ENCODE measurements at regions not wholly inside any gene's neighbourhood (a gene's known extent, or its start where the extent isn't known, plus 50 kb on each side); places are given as distances from the start of the nearest gene placed in this dataset.

DNA sequence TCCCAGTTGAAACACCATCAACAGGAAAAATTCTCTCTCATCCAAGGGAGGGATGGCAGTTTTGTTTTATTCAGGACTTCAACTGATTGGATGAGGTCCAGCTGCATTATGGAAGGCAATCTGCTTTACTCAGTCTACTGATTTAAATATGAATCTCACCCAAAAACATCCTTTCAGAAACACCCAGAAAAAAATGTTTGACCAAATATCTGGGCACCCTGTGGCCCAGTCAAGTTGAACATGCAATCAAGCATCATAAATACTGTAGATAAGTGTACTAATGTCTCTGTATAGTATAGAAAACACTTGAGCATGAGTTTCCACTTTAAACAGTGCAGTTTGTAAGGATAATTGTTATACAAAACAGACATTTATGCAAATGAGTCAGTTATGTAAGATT is 753.2 kb downstream of the ARAP2 start:
- no peaks in the 10 kb centered on the region for H3K27me3 ChIP-seq (ENCODE audit: control insufficient read depth, insufficient read depth, low read length)
- no peaks in the 10 kb centered on the region for H3K36me3 ChIP-seq (ENCODE audit: control insufficient read depth, insufficient read depth, low read length)
- TF ChIP-seq, protein P1, sequence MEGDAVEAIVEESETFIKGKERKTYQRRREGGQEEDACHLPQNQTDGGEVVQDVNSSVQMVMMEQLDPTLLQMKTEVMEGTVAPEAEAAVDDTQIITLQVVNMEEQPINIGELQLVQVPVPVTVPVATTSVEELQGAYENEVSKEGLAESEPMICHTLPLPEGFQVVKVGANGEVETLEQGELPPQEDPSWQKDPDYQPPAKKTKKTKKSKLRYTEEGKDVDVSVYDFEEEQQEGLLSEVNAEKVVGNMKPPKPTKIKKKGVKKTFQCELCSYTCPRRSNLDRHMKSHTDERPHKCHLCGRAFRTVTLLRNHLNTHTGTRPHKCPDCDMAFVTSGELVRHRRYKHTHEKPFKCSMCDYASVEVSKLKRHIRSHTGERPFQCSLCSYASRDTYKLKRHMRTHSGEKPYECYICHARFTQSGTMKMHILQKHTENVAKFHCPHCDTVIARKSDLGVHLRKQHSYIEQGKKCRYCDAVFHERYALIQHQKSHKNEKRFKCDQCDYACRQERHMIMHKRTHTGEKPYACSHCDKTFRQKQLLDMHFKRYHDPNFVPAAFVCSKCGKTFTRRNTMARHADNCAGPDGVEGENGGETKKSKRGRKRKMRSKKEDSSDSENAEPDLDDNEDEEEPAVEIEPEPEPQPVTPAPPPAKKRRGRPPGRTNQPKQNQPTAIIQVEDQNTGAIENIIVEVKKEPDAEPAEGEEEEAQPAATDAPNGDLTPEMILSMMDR (IDR thresholded peaks at IDR 0.05; ENCODE audit: insufficient read depth, low read length, poor library complexity, severe bottlenecking) = no peak
- H3K4me3 ChIP-seq (ENCODE audit: low read depth, low read length) = no peak overlapping the region
- DNase-seq (ENCODE audit: low read depth) = no peak

DNA sequence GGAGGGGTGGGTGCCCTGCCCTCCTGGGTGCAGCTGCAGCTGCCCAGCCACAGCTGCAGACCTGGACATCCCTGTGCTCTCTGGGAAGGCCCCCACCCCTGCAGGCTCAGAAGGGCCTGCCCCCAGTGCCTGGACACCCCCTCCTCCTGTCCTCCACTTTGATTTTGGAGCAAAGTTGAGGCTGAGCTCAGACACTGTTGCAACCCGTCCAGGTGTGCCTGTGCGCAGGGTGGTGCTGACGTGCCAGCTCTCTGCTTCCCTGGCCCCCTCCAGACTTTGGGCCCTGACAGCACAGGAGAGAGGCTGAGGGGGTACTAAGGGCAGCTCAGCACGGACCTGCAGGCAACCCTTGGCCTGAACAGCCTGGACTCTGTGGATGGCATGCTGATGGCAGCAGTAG is 750.3 kb downstream of the ARAP2 start:
- DNase-seq (ENCODE audit: low read depth) = no peak
- H3K36me3 ChIP-seq (ENCODE audit: control insufficient read depth, insufficient read depth, low read length) = no peaks in the 10 kb centered on the region
- TF ChIP-seq, protein P1 (IDR thresholded peaks at IDR 0.05; ENCODE audit: insufficient read depth, low read length, poor library complexity, severe bottlenecking) = no peak

DNA sequence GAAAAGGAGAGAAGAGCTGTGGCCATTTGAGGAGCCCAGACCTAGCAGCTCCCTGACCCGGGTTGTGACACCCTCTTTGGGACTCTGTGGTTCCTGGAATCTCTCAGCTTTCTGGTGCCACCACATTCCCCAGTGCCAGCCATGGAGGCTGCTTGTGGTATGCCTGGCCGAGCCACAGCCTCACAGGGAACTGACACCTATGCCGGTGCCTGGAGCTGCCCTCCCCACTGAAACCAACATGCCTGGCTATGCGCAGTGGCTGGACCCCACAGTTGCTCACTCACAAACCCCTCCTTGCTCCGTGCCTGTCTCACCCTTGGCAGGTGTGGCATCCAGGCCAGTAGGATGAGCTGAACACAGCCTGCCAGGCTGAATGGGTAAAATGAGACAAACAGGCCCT is 749.4 kb downstream of the ARAP2 start:
- Histone ChIP-seq H3K4me3 (ENCODE audit: low read depth, low read length) (no peak overlapping the region), H3K27me3 (ENCODE audit: control insufficient read depth, insufficient read depth, low read length) (no peaks in the 10 kb centered on the region), H3K36me3 (ENCODE audit: control insufficient read depth, insufficient read depth, low read length) (no peaks in the 10 kb centered on the region)
- no peak for DNase-seq (ENCODE audit: low read depth)
- TF ChIP-seq, protein P1 (IDR thresholded peaks at IDR 0.05; ENCODE audit: insufficient read depth, low read length, poor library complexity, severe bottlenecking) = no peak

More for the DNA sequence above, 750.3 kb downstream of the ARAP2 start:
- Histone ChIP-seq H3K4me3 (ENCODE audit: low read depth, low read length) (no peak overlapping the region), H3K27me3 (ENCODE audit: control insufficient read depth, insufficient read depth, low read length) (no peaks in the 10 kb centered on the region)

DNA sequence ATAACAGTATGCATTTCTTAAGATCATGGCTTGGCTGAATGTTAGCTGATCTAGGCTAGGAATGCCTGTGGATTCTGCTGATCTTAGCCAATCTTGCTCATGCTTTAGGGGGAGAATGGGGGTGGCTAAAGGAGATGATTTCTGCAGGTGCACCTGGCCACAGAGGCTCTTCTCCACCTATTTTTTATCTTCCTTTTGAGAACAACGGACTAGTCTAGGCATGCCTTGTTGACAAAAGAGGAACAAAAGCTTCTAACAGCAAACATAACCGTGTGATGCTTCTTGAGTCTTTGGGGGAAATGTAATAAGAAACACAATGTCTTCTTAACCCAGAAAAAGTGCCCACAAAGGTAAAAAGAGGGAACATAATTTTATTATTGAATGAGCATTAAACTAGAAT is 743.5 kb downstream of the ARAP2 start:
- Histone ChIP-seq H3K36me3 (ENCODE audit: control insufficient read depth, insufficient read depth, low read length) (no peaks in the 10 kb centered on the region), H3K4me3 (ENCODE audit: low read depth, low read length) (no peak overlapping the region)

DNA sequence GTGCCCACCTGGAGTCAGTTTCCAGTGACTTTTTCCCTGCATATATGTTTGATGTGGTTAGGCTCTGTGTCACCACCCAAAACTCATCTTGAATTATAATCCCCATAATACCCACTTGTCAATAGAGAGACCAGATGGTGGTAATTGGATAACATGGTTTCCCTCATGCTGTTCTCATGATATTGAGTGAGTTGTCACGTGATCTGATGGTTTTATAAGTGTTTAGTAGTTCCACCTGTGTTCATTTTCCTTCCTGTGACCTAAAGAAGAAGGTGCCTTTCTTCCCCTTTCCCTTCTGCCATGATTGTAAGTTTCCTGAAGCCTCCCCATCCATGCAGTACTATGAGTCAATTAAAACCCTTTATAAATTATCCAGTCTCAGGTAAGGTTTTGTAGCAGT is 740.9 kb downstream of the ARAP2 start:
- Histone ChIP-seq H3K4me3 (ENCODE audit: low read depth, low read length) (no peak overlapping the region), H3K36me3 (ENCODE audit: control insufficient read depth, insufficient read depth, low read length) (no peaks in the 10 kb centered on the region), H3K27me3 (ENCODE audit: control insufficient read depth, insufficient read depth, low read length) (no peaks in the 10 kb centered on the region)
- TF ChIP-seq, protein P1 (IDR thresholded peaks at IDR 0.05; ENCODE audit: insufficient read depth, low read length, poor library complexity, severe bottlenecking) = no peak
- no peak for DNase-seq (ENCODE audit: low read depth)

More for the DNA sequence above, 743.5 kb downstream of the ARAP2 start:
- no peaks in the 10 kb centered on the region for H3K27me3 ChIP-seq (ENCODE audit: control insufficient read depth, insufficient read depth, low read length)
- TF ChIP-seq, protein P1 (IDR thresholded peaks at IDR 0.05; ENCODE audit: insufficient read depth, low read length, poor library complexity, severe bottlenecking) = no peak
- no peak for DNase-seq (ENCODE audit: low read depth)

DNA sequence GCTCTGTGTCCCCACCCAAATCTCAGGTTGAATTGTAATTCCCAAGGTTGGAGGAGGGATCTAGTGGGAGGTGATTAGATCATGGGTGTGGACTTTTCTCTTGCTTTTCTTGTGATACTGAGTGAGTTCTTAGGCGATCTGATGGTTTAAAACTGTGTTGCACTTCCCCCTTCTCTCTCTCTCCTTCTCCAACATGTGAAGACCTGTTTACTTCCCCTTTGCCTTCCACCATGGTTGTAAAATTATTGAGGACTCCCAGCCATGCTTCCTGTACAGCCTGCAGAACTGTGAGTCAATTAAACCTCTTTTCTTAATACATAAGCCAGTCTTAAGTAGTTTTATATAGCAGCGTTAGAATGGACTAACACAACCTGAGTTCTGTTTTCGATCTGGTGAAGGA is 738.2 kb downstream of the ARAP2 start:
- H3K4me3 ChIP-seq (ENCODE audit: low read depth, low read length) = no peak overlapping the region
- TF ChIP-seq, protein P1 (IDR thresholded peaks at IDR 0.05; ENCODE audit: insufficient read depth, low read length, poor library complexity, severe bottlenecking) = no peak

More for the DNA sequence above, 738.2 kb downstream of the ARAP2 start:
- Histone ChIP-seq H3K36me3 (ENCODE audit: control insufficient read depth, insufficient read depth, low read length) (no peaks in the 10 kb centered on the region), H3K27me3 (ENCODE audit: control insufficient read depth, insufficient read depth, low read length) (no peaks in the 10 kb centered on the region)
- DNase-seq (ENCODE audit: low read depth) = no peak

All from kidney epithelial cell (primary cell).